Right lobe of liver (tissue), 4 donors: ENCODE measurements at regions not wholly inside any gene's neighbourhood (a gene's known extent, or its start where the extent isn't known, plus 50 kb on each side); places are given as distances from the start of the nearest gene placed in this dataset.
"Not testable (repeated sequence)": the region's sequence is repeated elsewhere in the genome, so short reads cannot be mapped to it uniquely, and the experiment has no call there.

Source experiments
- POLR2A ChIP-seq: fragments of 450-650 bp; IDR thresholded peaks from one replicate; pipeline ENCODE4 v1.6.1; 2017; ENCODE audit warnings: antibody characterized with exemption, mild to moderate bottlenecking
- TF ChIP-seq, protein P1 (sequence below), 4 donors: fragments of 200-600 bp in 3 of 4; fragments of 450-650 bp in 1 of 4; IDR thresholded peaks; one replicate each; pipeline versions ENCODE4 v1.5.1 to v1.8.0; 2016 to 2022; ENCODE audit warnings: antibody characterized with exemption in 4 of 4, mild to moderate bottlenecking in 2 of 4
- donor health status: DM: no; HTN: no; CAD: no.
- donor health status: DM: no; HTN: no; CAD: no.
- donor health status: DM: no; HTN: yes; CAD: no.

DNA sequence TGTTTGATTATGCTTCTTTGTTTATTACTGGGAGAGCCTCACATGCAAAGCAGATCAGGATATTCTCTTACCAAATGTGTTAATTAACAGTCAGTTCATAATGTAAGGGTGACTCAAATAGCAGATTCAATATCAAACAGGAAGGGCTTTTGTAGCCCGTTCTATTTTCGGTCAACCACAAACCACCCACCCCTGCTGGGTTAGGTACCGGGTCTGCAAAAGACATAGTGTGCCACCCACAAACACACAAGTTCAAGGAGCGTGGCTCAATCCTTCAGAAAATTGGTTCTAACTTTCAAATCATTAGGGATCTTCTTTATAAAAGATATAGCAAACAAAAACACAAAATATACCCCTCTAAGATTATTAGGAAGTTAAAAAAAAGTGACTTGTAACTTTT, 627.7 kb downstream of the ANKRD30B start:
- TF ChIP-seq, protein P1, sequence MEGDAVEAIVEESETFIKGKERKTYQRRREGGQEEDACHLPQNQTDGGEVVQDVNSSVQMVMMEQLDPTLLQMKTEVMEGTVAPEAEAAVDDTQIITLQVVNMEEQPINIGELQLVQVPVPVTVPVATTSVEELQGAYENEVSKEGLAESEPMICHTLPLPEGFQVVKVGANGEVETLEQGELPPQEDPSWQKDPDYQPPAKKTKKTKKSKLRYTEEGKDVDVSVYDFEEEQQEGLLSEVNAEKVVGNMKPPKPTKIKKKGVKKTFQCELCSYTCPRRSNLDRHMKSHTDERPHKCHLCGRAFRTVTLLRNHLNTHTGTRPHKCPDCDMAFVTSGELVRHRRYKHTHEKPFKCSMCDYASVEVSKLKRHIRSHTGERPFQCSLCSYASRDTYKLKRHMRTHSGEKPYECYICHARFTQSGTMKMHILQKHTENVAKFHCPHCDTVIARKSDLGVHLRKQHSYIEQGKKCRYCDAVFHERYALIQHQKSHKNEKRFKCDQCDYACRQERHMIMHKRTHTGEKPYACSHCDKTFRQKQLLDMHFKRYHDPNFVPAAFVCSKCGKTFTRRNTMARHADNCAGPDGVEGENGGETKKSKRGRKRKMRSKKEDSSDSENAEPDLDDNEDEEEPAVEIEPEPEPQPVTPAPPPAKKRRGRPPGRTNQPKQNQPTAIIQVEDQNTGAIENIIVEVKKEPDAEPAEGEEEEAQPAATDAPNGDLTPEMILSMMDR (IDR thresholded peaks at IDR 0.05), result not testable (repeated sequence)
- TF ChIP-seq POLR2A, result not testable (repeated sequence)
